Stomach (tissue), 8 donors: ENCODE measurements at regions not wholly inside any gene's neighbourhood (a gene's known extent, or its start where the extent isn't known, plus 50 kb on each side); places are given as distances from the start of the nearest gene placed in this dataset.

ENCODE experiments used
- DNase-seq, 2 donors: peaks; one replicate each; pipeline versions ENCODE4 v3.0.0 to v3.0.0-alpha.2; 2013 to 2019
- H3K27ac ChIP-seq, 5 donors: fragments of 200-600 bp in 4 of 5; sonication (generic) in 4 of 5; one replicate each; pipeline ENCODE4 v1.5.1; 2013 to 2019; ENCODE audit warnings: mild to moderate bottlenecking in 1 of 5, moderate library complexity in 1 of 5
- H3K27me3 ChIP-seq, 3 donors: fragments of 200-600 bp; sonication (generic); one replicate each; pipeline ENCODE4 v1.5.1; 2017 to 2019; ENCODE audit warnings: mixed run types in 1 of 3
- H3K36me3 ChIP-seq, 4 donors: fragments of 200-600 bp; sonication (generic); 1 replicate in 3 of 4; 2 replicates in 1 of 4; pipeline ENCODE4 v1.5.1; 2016 to 2019
- H3K4me1 ChIP-seq, 4 donors: fragments of 200-600 bp; sonication (generic); one replicate each; pipeline ENCODE4 v1.5.1; 2016 to 2019
- H3K4me3 ChIP-seq, 4 donors: fragments of 200-600 bp; sonication (generic) in 3 of 4; one replicate each; pipeline ENCODE4 v1.5.1; 2016 to 2019; ENCODE audit warnings: mild to moderate bottlenecking in 1 of 4
- H3K9me3 ChIP-seq, 4 donors: fragments of 200-600 bp; sonication (generic); one replicate each; pipeline ENCODE4 v1.5.1; 2016 to 2019
- CTCF ChIP-seq, 7 experiments: fragments of 450-650 bp in 4 of 7; fragments of 200-600 bp in 3 of 7; sonication (generic) in 3 of 7; IDR thresholded peaks; one replicate each; pipeline ENCODE4 v1.5.1; 2016 to 2019; ENCODE audit warnings: antibody characterized with exemption in 7 of 7, control low read depth in 2 of 7, mild to moderate bottlenecking in 1 of 7
- EP300 ChIP-seq: sonication (generic); formaldehyde crosslinking; IDR thresholded peaks from one replicate; pipeline ENCODE4 v1.6.1; 2017; ENCODE audit warnings: antibody characterized with exemption
- POLR2A ChIP-seq, 4 donors: fragments of 450-650 bp; IDR thresholded peaks; one replicate each; pipeline ENCODE4 v1.6.1; 2016; ENCODE audit warnings: antibody characterized with exemption in 4 of 4, control low read depth in 2 of 4, mild to moderate bottlenecking in 1 of 4, moderate library complexity in 1 of 4
- POLR2AphosphoS5 ChIP-seq, 3 donors: sonication (generic); formaldehyde crosslinking; IDR thresholded peaks; one replicate each; pipeline ENCODE4 v1.6.1; 2016; ENCODE audit warnings: antibody characterized with exemption in 3 of 3
- WGBS, 5 donors: extraction: QIAGEN DNeasy Blood & Tissue Kit in 3 of 5; methylation state at CpG; one replicate each; pipeline versions ENCODE4 v1.1.5 to v1.1.7; 2013 to 2018; 5-methylcytosine and 5-hydroxymethylcytosine counted together
- intact Hi-C: fragments of 100-400 bp; cut with DNase I; formaldehyde crosslinking; loops from one replicate; pipeline ENCODE4 v1.15.1; 2023; ENCODE audit warnings: low total_unique reads
- donor health status: healthy with polysubstance abuse.
- donor health status: Bipolar disorder and iron deficiency.
- donor health status: healthy.

GRCh38 chr19:27971869-27972268, 1241.1 kb downstream of the UQCRFS1 start:
- TF ChIP-seq EP300, result no peak
- no peak for TF ChIP-seq POLR2AphosphoS5 (IDR thresholded peaks at IDR 0.05)
- TF ChIP-seq POLR2A (IDR thresholded peaks at IDR 0.05), result no peak
- no peak for TF ChIP-seq CTCF (IDR thresholded peaks at IDR 0.05)
- intact Hi-C loops, result loop anchor here (5.0 kb wide), 1 partner anchor 355 kb away; no protein-coding TSS in a partner anchor
- no peaks in the 10 kb centered on the region for H3K9me3 ChIP-seq
- peaks cover 0 to 12% (median 7%) of the 10 kb centered on the region in 4 donors for H3K4me1 ChIP-seq
- WGBS, 5 donors, result 42 to 92% (median 69%) methylated on average over 2 of the region's 2 CpGs
- no peaks in the 10 kb centered on the region for H3K27me3 ChIP-seq
- no peak overlapping the region for H3K4me3 ChIP-seq
- H3K27ac ChIP-seq, result no peak overlapping the region
- no peak for DNase-seq
- H3K36me3 ChIP-seq, result no peaks in the 10 kb centered on the region

- intact Hi-C loops, result loop anchor here (5.0 kb wide), 1 partner anchor 356 kb away; no protein-coding TSS in a partner anchor
- no peak for DNase-seq
- 52 to 80% (median 74%) methylated on average over 5 of the region's 5 CpGs for WGBS, 5 donors
- TF ChIP-seq POLR2AphosphoS5 (IDR thresholded peaks at IDR 0.05) (no peak), EP300 (no peak), CTCF (IDR thresholded peaks at IDR 0.05) (no peak), POLR2A (IDR thresholded peaks at IDR 0.05) (no peak)
- H3K27me3 ChIP-seq, result no peaks in the 10 kb centered on the region
- no peaks in the 10 kb centered on the region for H3K9me3 ChIP-seq
- H3K27ac ChIP-seq, result no peak overlapping the region
- peaks cover 0 to 12% (median 7%) of the 10 kb centered on the region in 4 donors for H3K4me1 ChIP-seq
- H3K4me3 ChIP-seq, result no peak overlapping the region
- H3K36me3 ChIP-seq, result no peaks in the 10 kb centered on the region
Measured at GRCh38 chr19:27971071-27971470, 1241.9 kb downstream of the UQCRFS1 start.

- 9 to 28% (median 16%) methylated on average over 2 of the region's 2 CpGs for WGBS, 5 donors
- Histone ChIP-seq H3K27ac (no peak overlapping the region), H3K4me1 (peaks cover 0 to 12% (median 0%) of the 10 kb centered on the region in 4 donors), H3K36me3 (no peaks in the 10 kb centered on the region), H3K27me3 (no peaks in the 10 kb centered on the region), H3K9me3 (no peaks in the 10 kb centered on the region), H3K4me3 (no peak overlapping the region)
- DNase-seq, result peak in 1 of 2 donors; percentile 35
- TF ChIP-seq CTCF (IDR thresholded peaks at IDR 0.05), result peak in 4 of 7 experiments; percentile 24 to 36 (median 30)
- no peak for TF ChIP-seq POLR2AphosphoS5 (IDR thresholded peaks at IDR 0.05)
- intact Hi-C loops, result no loop called here
Measured at GRCh38 chr19:27966390-27966816, 1246.5 kb downstream of the UQCRFS1 start.

GRCh38 chr19:27964185-27964584, 1248.8 kb downstream of the UQCRFS1 start:
- peak in 1 of 2 donors; percentile 46 for DNase-seq
- H3K27ac ChIP-seq, result no peak overlapping the region
- peaks cover 0 to 12% (median 0%) of the 10 kb centered on the region in 4 donors for H3K4me1 ChIP-seq
- no peaks in the 10 kb centered on the region for H3K9me3 ChIP-seq
- intact Hi-C loops, result no loop called here
- H3K27me3 ChIP-seq, result no peaks in the 10 kb centered on the region
- no peak overlapping the region for H3K4me3 ChIP-seq
- no peaks in the 10 kb centered on the region for H3K36me3 ChIP-seq
- no peak for TF ChIP-seq POLR2A (IDR thresholded peaks at IDR 0.05)

GRCh38 chr19:27962264-27962663, 1250.7 kb downstream of the UQCRFS1 start:
- Histone ChIP-seq H3K27me3 (no peaks in the 10 kb centered on the region), H3K36me3 (no peaks in the 10 kb centered on the region), H3K9me3 (no peaks in the 10 kb centered on the region), H3K4me1 (peaks cover 0 to 12% (median 0%) of the 10 kb centered on the region in 4 donors), H3K27ac (no peak overlapping the region), H3K4me3 (no peak overlapping the region)
- no peak for TF ChIP-seq POLR2A (IDR thresholded peaks at IDR 0.05)
- TF ChIP-seq CTCF (IDR thresholded peaks at IDR 0.05), result no peak
- TF ChIP-seq EP300, result no peak
- no peak for TF ChIP-seq POLR2AphosphoS5 (IDR thresholded peaks at IDR 0.05)
- intact Hi-C loops, result no loop called here
- 44 to 54% (median 50%) methylated on average over 3 of the region's 3 CpGs for WGBS, 5 donors
- DNase-seq, result no peak
